ENCODE measurements at regions not wholly inside any gene's neighbourhood (a gene's known extent, or its start where the extent isn't known, plus 50 kb on each side); places are given as distances from the start of the nearest gene placed in this dataset.

DNA sequence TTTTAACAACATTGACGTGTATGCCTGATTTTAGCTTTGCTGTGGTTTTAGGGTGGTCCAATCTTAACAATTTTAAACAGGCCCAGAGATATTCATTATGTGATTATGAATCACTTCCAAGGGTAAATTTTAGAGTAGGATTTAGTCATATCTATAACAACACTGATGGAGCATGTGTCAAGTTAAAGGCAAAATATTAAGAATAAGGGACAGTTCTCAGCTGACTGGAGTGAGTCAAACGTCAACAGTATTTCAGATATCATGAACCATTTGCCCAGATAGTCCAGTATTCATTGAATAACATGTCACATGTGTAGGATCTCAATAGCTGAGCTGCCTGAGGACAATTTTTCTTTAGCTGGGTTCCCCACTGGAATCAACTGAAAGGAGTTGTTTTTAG lies 61.3 kb upstream of the VCX2 start:
- DNase-seq = no peak

DNA sequence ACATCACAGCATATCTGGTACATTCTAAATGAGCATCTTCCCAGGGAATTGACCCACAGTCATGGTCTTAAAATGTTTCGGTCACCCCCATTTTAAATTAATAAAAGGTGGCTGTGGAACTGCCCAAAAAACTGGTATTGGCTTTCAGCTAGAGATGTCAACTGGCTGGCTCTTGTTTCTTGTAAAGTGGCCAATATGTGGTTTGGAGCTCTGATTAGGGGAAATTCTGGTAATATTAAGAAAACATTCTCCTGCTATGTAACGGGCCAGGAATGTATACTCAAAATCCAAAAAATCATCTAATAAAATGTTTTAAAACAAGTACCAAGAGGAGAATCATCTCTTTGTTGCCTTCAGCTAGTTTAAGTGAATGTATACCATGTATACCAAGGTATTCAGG lies 62.0 kb upstream of the VCX2 start:
- DNase-seq = no peak

DNA sequence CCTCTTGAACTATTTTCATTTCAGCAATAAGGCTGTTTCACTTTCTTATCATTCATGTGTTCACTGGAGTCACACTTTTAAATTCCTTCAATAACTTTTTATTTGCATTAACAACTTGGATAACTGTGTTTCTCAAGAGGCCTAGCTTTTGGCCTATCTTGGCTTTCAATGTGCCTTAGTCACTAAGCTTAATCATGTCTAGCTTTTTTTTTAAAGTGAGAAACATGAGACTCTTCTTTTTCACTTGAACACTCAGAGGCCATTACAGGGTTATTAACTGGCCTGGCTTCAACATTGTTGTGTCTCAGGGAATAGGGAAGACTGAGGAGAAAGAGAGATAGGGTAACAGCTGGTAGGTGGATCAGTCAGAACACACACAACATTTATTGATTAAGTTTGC lies 64.0 kb upstream of the VCX2 start:
- no peak for DNase-seq

DNA sequence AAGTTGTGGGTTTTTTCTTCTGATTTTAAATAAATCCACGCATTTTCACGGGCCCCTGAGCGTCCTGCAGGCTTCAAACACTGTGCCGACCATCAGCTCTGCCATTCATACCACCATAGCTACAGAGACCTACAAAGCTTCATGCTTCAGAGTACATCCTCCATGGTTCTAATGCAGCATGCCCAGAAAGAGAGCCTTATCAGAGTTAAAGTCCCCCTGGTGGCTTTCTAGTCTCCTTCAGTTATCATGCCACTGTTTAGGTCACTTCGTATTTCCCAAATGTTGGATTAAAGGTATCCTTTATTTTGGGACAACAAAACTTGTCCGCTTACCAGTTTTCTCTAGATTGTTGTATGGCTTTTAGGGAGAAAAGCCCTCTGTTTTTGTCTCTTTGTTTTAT lies 66.7 kb upstream of the VCX2 start:
- no peak for DNase-seq

DNA sequence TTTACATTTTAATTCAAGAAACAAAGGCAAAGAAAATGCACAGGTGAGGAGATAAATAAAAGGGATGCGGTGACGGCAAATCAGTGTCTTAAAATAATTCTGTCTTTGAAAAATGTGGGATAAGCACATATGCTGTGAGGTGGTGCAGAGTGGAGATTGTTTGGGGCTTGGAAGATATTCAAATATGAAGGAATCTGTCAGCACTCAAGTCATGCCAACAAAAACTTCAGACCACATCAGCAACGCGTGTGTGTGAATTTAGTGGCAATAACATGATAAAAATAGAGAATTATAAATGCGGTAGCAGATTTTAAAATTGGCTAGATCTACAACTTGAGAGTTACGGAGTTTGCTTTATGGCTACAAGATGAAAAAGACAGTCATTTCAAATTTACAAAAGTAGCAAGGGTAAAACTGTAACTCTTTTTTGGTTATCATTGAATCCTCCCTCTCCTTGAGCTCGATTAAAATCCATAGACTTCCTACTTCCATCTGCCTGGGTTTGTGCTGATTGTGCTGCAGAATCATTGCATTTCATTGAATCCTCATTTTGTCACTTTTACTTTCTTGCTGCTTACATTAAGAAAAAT lies 71.5 kb upstream of the VCX2 start:
- DNase-seq = no peak

DNA sequence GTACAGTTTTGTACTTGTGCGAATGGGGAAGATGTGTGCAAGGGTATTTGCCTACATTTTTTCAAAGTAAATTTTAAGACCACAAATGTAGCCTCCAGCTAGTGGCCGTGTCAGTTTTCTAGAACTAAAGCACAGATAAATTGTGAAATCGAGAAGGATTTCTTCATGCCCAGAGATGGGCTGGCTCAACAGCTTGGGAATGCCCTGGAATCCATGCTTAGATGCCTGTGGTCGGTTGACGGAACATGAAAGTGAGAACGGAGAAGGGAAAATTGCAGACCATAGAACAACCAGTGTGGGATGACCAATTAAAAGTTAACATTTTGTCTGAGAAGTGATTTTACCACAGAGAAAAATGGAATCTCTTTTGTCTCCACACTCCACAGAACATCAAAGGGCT lies 73.2 kb upstream of the VCX2 start:
- DNase-seq = no peak

DNA sequence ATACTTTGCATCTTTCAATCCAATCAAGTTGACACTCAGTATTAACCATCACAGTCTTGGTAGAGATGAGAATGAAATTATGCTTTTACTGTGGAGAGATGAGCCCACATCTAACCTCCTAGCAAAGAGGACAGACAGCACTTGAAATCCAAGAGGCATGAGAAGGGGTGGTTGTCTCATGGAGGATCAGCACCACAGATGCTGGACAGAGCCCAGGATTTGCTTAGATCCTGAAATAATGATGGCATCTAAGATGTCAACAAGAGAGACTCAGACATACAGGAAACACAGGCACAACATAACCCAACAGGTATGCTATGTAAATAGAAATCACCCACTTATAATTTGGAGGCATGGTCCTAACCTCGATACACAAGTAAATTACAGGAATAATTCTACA lies 74.3 kb upstream of the VCX2 start:
- DNase-seq = no peak

DNA sequence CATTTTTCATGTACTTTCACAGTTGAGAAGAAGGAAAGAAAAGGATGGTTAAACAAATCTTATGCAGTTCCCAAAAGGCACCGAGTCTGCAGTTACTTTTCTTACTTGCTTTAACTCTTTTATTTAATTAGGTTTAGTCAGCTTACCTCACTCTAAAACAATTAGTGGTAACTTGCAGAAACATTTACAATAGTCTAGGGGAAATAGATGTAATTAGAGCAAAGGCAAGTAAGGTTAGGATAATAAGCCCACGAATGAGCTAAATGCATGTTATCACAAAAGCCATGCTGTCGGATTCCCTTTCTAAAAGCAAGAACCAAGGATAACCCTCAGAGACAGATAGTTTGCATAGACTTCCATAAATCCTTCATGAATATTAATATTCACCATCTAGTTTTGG lies 82.0 kb upstream of the VCX2 start:
- DNase-seq = no peak

DNA sequence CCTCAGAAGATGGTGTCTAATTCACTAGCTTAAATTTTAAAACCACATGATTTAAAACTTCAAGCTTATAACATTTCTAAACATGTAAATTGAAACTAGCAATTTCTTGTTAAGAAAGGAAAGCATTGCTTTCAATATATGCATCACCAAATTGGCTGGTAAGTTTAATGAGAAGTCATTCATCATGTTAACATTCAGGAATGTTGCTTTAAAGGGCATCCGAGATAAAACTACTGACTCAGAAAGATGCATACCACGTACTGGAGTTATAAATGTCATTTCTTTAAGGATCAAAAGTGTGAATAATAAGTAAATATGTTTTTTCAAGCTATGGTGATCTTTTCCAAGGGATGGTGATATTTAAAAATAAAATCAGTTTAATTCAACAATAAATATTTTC lies 83.3 kb upstream of the VCX2 start:
- no peak for DNase-seq

DNA sequence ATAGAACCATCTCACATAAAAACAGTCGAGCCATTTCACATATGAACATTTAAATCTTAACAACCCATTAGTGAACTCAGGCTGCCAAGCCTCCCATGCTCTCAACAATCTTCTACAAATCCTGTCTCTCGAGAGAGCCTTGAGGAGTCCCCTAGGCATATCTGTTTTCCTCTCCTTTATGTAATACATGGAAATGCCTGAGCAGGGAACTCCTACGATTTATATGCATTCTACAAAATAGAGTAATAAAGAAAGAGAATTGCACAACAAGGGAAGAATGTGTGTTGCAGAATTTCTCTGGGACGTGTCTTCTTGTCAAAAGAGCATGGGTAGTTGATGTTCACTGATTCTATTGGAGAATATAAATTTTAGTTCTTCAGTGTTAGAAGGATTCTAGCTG lies 101.8 kb upstream of the VCX2 start:
- no peak for DNase-seq

DNA sequence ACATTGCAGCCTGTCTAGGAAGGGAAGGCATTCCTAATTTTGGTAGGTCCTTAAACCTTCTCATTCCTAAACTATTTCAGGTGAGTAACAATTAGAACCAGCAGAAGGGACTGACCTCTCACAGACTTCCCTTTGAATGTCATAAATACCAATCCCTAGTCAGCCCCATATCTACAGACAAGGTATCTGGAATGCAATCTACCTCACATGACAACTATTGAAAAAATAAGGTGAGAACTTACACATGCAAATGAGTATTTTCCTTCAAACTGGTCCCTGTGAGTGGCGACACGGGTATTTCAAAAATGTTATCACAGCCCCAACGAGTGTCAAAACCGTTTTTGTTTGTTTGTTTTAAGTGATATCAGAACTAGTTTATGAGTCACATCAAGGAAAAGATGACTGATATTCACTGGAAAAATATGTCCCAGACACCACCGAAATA lies 102.4 kb upstream of the VCX2 start:
- no peak for DNase-seq

DNA sequence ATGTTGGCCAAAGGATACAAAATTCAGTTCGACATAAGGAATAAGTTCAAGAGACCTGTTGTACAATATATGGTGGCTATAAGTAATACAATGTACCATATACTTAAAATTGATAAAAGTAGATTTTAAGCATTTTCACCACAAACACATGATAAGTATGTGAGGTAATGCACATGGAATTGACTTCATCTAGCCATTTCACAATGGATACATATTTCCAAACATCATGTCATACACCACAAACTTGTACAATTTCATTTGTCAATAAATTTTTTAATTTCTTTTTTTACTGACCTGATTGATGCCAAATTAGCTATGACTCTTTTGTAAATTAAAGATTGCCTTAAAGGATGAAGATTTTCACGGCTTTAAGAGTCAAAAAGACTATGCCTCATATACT lies 103.1 kb upstream of the VCX2 start:
- no peak for DNase-seq

DNA sequence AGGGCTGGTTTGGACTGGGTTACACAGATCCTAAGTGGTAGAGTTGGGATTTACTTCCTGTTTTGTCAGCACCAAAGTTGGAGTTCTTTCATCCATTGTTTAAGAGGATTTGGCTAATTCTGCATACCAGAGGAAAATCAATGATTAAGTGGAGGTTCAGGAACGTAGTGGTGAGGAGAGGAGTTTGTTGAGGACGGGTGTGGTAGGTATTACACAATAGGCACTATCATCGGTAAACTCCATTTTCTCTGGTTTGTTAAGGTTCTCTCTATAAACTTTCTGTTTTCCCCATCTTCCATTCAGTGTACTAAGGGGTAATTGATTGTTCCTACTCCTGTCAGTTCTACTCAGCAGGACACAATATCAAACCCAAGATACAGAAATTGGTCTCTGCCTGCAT lies 107.5 kb upstream of the VCX2 start:
- no peak for DNase-seq

DNA sequence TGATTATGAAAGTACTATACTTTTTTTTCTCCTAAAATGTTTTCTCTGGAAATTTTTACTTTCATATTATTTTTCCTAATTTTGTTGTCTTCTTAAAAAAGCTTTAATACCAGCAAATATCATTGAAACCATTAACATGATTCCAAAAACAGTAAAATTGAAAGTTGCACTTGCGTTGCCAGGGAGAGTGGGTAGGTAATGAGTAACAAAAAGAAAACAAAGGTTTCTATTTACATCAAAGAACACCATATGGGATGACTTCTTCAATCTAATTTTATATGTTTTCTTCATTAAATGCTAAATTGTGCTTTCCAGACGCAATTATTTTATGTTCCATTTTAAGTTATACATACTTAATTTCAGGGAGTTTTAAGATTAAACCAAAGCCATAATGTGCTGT lies 108.3 kb upstream of the VCX2 start:
- no peak for DNase-seq

DNA sequence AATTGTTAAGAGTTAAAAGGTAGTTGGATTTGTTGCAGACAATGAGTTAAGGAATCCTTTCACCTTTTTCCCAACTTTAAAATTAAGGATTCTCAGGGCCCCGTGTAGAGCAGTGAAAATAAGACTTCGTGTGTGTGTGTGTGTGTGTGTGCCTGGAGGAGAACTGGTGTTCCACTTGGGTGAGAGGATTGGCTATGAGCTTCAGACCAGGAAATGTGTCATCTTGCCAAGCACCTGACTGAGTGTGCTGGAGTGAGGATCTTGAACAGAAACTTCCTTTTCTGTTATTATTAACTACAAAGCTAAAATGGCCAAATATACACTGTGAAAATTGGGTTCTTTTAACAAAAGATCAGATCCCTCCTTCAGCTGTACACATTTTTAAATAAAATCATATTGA lies 113.1 kb upstream of the VCX2 start:
- no peak for DNase-seq

DNA sequence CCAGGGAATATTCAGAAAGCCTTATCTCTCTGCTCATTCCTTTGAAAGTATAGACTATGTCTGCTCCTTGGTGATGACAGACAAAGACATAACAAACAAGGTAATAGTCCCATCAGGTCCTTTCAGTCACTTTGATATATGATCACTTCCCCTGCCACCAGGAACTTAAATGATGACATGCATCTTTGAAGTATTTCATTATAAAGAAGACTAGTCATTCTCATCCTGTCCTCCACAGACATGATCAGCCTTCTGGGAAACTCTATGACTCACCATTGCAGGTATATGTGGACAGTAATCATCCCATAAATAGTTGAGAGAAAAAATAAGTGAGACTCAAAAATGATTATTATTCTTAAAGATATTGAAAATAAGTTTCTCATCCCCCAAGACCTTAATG lies 117.5 kb upstream of the VCX2 start:
- no peak for DNase-seq

DNA sequence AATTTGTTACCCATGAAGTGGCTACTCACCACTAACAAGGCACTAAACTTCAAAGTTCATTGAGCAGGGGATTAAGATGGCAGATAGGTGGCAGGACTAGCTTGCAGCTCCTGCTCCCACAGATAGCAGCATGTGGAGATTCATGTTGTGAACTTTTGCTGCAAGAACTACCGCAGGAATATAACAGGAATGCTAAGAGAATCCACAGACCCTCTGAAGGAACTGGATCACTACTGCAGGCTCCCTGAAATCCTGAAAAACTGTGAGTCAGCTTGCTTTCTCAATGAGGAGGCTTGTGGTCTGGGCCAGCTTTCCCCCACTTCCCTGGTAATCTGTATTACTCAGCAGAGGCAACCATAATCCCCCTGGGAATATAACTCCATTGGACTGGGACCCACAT lies 118.5 kb upstream of the VCX2 start:
- no peak for DNase-seq

DNA sequence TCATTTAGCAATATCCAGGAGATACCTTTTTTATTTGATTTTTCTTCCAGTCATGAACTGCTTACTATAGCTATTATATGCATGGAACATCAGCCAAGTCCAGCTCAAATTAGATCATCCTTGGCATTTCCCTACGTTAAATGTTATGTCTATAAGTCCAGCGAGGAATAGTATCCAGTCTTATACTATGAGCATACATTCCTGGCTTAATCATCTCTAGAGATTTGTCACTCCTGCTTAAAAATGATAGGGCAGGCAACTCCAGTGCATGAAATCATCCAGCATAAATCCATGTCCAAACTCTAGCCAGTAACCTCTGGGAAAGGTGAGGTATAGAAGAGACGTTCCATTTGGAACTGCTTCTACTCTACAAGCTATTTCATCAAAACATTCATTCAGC lies 126.7 kb upstream of the VCX2 start:
- DNase-seq = no peak

DNA sequence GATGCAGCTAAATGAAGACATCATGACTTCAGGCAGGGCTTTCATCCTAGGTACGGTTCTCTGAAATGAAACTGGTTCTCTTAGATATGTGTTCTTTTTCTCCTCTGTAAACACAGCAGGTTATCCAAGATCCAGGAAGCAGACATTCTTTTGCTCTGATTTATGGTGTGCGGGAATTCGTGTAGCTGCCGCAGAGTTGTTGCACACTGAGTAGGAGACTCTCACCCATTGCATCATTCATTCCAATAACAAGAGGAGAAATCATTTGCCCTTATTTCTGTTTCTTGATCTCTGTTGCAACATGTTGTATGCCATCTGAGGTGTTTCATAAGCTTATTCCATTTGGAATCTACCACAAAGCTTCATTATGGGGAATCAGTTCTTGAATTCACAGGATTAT lies 133.6 kb upstream of the VCX2 start:
- no peak for DNase-seq

DNA sequence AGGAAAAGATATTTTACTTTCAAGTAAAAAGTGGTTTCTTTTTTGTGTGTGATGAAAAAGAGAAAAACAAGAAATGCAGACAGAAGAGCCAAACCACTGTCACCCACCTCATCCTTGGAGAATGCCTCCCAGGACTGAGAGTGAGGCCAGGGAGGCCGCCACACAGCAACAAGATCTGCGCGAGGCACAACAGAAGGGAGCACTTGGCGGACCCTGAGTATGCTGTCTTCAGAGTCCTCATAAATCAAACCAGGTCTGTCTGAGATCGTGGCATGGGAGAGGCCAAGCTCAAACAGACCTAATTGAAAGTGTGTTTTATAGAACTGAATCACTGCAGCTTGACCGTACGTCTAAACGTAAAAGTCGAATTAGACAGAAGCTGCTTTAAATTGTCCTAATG lies 134.3 kb upstream of the VCX2 start:
- DNase-seq = no peak

DNA sequence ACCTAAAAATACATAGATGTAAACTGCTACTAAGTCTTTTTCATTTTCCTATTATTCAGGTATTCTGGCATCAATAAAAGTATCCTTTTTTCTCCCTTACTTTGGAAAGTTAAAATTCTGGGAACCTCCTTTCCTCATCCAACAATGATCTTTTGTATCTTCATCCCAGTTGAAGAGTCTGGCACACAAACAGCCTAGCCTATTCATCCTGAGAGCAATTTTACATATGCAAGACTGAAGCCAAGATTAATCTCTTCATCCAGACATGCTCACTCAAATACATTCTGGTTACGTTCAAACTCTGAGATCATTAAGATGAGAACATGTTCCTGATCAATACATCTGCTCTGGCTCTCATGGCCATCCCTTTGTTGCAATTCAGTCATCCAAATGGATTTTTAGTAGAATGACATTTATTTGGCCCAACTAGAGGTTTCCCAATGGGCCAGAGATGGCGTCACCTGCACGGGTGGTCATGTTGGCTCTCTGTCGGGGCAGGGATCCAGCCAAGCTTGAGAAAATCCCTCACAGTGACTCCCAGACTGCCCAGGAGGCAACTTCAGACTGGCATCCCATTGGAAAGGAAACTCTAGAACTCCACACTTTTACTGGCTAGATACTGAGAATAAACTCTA lies 135.3 kb upstream of the VCX2 start:
- DNase-seq = no peak

DNA sequence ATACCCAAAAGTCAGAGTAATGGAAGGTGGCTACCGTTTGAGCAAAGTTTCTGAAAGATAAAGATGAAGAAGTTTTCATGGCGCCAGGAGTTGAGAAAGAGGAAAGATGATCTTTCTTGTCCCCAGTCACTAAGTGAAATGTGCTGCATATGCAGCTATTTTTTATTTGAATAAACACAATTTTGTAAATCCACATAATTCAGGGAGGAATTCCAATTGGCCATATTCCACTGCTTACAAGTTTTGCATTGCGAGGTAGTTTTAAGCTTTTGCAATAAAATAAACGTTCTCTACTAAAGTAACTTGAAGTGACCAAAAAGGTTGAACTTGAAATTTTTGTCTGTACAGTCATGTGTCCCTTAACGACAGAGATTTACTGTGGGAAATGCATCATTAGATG lies 139.3 kb upstream of the VCX2 start:
- DNase-seq = no peak

DNA sequence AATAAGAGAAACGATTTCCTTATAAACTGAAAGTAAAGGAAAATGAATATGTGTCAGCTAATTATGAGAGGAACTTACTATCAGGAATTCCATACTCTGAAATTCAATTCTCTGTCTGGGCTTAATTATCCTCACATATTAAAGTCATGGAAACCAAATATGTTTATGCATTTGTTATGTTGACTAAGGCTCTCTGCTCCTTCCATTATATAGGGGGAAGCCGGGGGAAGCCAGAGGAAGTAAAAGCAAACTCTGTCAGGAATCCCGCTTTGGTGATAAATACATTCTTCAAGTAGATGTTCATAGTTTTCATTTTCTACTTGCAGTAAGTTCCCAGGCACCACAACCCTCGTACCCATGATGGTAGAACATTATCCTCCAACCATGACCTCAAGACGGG lies 142.8 kb upstream of the VCX2 start:
- no peak for DNase-seq

DNA sequence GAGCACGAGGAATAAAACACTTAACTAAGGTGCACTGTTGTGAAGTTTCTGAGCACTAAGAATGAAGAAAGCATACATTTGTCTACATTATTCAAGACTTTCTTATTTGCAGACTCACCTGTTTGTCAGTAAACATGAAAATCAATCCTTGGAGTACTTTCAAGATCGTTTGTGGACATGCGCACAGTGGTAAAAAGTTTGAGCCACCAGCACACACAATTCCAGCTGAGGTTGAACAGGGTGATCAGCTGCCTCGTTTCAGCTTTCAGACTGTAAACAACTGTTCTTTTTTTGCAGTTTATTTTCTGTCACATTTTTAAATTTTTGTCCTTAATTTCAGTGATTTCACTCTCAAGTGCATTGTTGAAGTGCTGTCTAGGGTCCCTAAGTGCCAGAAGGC lies 143.8 kb upstream of the VCX2 start:
- DNase-seq = no peak

DNA sequence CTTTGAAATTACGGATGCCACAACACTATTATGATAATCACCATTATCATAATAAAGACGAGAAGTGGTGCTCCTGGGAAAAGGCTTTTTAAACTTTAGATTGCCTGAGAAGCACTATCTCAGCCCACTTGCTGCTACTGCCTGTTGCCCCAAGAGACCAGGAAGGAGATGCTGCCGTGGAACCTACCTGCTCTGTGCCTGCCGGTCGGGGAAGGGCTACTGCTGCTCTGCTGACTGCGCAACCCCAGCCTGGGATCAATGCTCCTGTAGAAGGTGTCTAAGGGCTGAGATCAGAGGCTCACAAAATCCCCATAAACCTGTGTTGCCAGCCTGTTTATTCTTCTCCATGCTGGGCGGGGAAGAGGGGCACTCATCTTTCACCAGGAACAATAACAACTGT lies 145.3 kb upstream of the VCX3B start:
- no peak for DNase-seq

DNA sequence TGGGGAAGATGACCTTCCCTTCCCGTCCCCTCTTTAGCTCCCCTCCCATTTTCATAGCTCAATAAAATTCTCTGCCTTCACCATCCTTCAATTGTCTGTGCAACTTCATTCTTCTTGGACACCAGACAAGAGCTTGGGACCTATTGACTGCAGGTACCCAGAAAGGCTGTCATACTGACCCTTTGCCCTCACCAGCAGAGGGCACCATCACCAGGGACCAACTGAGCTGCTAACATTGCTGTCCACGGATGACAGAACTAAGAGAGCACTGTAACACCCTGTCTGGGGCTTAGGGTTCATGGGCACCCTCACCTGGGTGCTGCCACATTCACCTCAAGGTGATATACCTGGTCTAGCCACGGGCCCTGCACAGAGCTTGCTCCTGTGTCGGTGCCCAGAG lies 141.3 kb upstream of the VCX3B start:
- DNase-seq = no peak
